GM12878 (cell line): ENCODE measurements at regions not wholly inside any gene's neighbourhood (a gene's known extent, or its start where the extent isn't known, plus 50 kb on each side); places are given as distances from the start of the nearest gene placed in this dataset.

Experiments used
- ATAC-seq: fragments of 200-7000 bp; cut with Tn5 transposase; 3 replicates; pipeline ENCODE4 v1.9.1; 2020; ENCODE audit warnings: mild to moderate bottlenecking, moderate library complexity
- BruUV-seq: library from RNA; stranded (reverse); fragments of 400-500 nt; replicated peaks from 2 replicates; lab custom pipeline; 2021; lab: Mats Ljungman, UMichigan
- CTCF ChIA-PET: fragments of 300-600 bp; sonication (Branson Sonifier 250); formaldehyde crosslinking; extraction: SDS; loops from one replicate; lab custom pipeline; 2021; ENCODE audit warnings: inconsistent platforms; lab: Yijun Ruan, JAX
- POLR2A ChIA-PET: fragments of 350-600 bp; formaldehyde crosslinking; extraction: SDS; loops from one replicate; lab custom pipeline; 2021; ENCODE audit warnings: inconsistent platforms; lab: Charles Lee
- RAD21 ChIA-PET: fragments of 300-600 bp; sonication (Branson Sonifier 250); formaldehyde crosslinking; loops from one replicate; lab custom pipeline; 2023; ENCODE audit warnings: antibody characterized with exemption; ENCODE audit not compliant: unreplicated experiment; lab: Charles Lee
- SMC1A ChIA-PET: fragments of 300-600 bp; sonication (Branson Sonifier 250); formaldehyde crosslinking; loops from one replicate; lab custom pipeline; 2023; ENCODE audit not compliant: unreplicated experiment, uncharacterized antibody; lab: Charles Lee
- DNase-seq: peaks from one replicate; pipeline ENCODE4 v3.0.0-alpha.2; 2011; ENCODE audit warnings: low read depth, low spot score
- FAIRE-seq: peaks from 3 replicates; lab custom pipeline; 2011; peaks lifted over from hg19 to GRCh38; lab: Jason Lieb, UNC
- H2AFZ ChIP-seq: 2 replicates; pipeline ENCODE4 v1.6.0; 2011; ENCODE audit warnings: low read depth, low read length, control low read depth; ENCODE audit not compliant: control insufficient read depth
- H3K27ac ChIP-seq: 2 replicates; pipeline ENCODE4 v1.5.1; 2011; ENCODE audit warnings: control low read depth; ENCODE audit not compliant: control insufficient read depth, insufficient read depth
- H3K27me3 ChIP-seq, 2 experiments: replicated peaks in 1 of 2; 2 replicates each; pipeline versions ENCODE4 v1.6.0 to v1.6.1; 2011; ENCODE audit warnings: low read length in 1 of 2; ENCODE audit not compliant: control insufficient read depth in 2 of 2, insufficient read depth in 2 of 2
- H3K36me3 ChIP-seq, 2 experiments: 2 replicates each; pipeline ENCODE4 v1.5.1; 2011; ENCODE audit warnings: low read length in 1 of 2; ENCODE audit not compliant: control insufficient read depth in 2 of 2, insufficient read depth in 2 of 2
- H3K4me1 ChIP-seq: 2 replicates; pipeline ENCODE4 v1.6.1; 2011; ENCODE audit warnings: mild to moderate bottlenecking, low read length, moderate library complexity, mixed read lengths; ENCODE audit not compliant: control insufficient read depth, insufficient read depth
- H3K4me2 ChIP-seq: 2 replicates; pipeline ENCODE4 v1.6.0; 2011; ENCODE audit warnings: control low read depth; ENCODE audit not compliant: control insufficient read depth, insufficient read depth
- H3K4me3 ChIP-seq: fragments of 200-600 bp; sonication (generic); 2 replicates; pipeline ENCODE4 v1.5.1; 2016
- H3K79me2 ChIP-seq: 2 replicates; pipeline ENCODE4 v1.6.0; 2011; ENCODE audit warnings: low read length; ENCODE audit not compliant: control insufficient read depth, insufficient read depth
- H3K9ac ChIP-seq: 2 replicates; pipeline ENCODE4 v1.8.0; 2011; ENCODE audit warnings: low read length, control low read depth, mixed read lengths; ENCODE audit not compliant: control insufficient read depth, insufficient read depth
- H3K9me3 ChIP-seq: replicated peaks from 3 replicates; pipeline ENCODE4 v1.5.1; 2011; ENCODE audit warnings: mild to moderate bottlenecking, low read length; ENCODE audit not compliant: control insufficient read depth, insufficient read depth
- H4K20me1 ChIP-seq: 2 replicates; pipeline ENCODE4 v1.6.0; 2011; ENCODE audit not compliant: control insufficient read depth, insufficient read depth
- CREB1 ChIP-seq: IDR thresholded peaks from 2 replicates; pipeline ENCODE4 v1.6.1; 2012; ENCODE audit warnings: low read depth, mild to moderate bottlenecking, inconsistent platforms
- DPF2 ChIP-seq: fragments of 450-650 bp; IDR thresholded peaks from 2 replicates; pipeline ENCODE4 v1.6.1; 2017; ENCODE audit warnings: mild to moderate bottlenecking
- EGR1 ChIP-seq, 2 experiments: IDR thresholded peaks; 1 replicate in 1 of 2; 2 replicates in 1 of 2; pipeline ENCODE4 v1.6.1; 2011 to 2012; ENCODE audit warnings: low read depth in 2 of 2, low read length in 2 of 2, borderline replicate concordance in 1 of 2, mild to moderate bottlenecking in 1 of 2, moderate library complexity in 1 of 2
- KDM1A ChIP-seq: fragments of 200-600 bp; sonication (generic); IDR thresholded peaks from 2 replicates; pipeline ENCODE4 v1.6.1; 2016; ENCODE audit warnings: borderline replicate concordance
- SIX5 ChIP-seq: IDR thresholded peaks from 2 replicates; pipeline ENCODE4 v1.6.1; 2011; ENCODE audit warnings: mild to moderate bottlenecking, low read depth, low read length, moderate library complexity; ENCODE audit not compliant: severe bottlenecking
- ZSCAN29 ChIP-seq: fragments of 450-650 bp; IDR thresholded peaks from 2 replicates; pipeline ENCODE4 v1.6.1; 2017; ENCODE audit warnings: mild to moderate bottlenecking, moderate library complexity
- ZZZ3 ChIP-seq: IDR thresholded peaks from 2 replicates; pipeline ENCODE4 v1.6.1; 2011; ENCODE audit warnings: low read depth; ENCODE audit not compliant: control insufficient read depth, insufficient read length
- WGBS: methylation state at CpG from one replicate; pipeline ENCODE4 v1.1.6; 2016; ENCODE audit warnings: low lambda C conversion rate; ENCODE audit not compliant: insufficient replicate concordance, insufficient coverage; ENCODE audit errors: missing lambda C conversion rate; 5-methylcytosine and 5-hydroxymethylcytosine counted together
- in situ Hi-C: fragments of 300-500 bp; cut with MboI; formaldehyde crosslinking; loops from 9 replicates; pipeline ENCODE4 v1.14.3; 2018; ENCODE audit warnings: mixed read lengths
- intact Hi-C: fragments of 100-400 bp; cut with micrococcal nuclease; formaldehyde crosslinking; loops from one replicate; pipeline ENCODE4 v1.14.2; 2022; ENCODE audit not compliant: unreplicated experiment
- TF ChIP-seq, protein P1 (sequence below): fragments of 450-650 bp; IDR thresholded peaks from 2 replicates; pipeline ENCODE4 v1.6.1; 2017; ENCODE audit warnings: borderline replicate concordance
- TF ChIP-seq, protein P2 (sequence below): IDR thresholded peaks from 2 replicates; pipeline ENCODE4 v1.6.1; 2012; ENCODE audit warnings: low read depth, low read length, improper control_type of control experiment

DNA sequence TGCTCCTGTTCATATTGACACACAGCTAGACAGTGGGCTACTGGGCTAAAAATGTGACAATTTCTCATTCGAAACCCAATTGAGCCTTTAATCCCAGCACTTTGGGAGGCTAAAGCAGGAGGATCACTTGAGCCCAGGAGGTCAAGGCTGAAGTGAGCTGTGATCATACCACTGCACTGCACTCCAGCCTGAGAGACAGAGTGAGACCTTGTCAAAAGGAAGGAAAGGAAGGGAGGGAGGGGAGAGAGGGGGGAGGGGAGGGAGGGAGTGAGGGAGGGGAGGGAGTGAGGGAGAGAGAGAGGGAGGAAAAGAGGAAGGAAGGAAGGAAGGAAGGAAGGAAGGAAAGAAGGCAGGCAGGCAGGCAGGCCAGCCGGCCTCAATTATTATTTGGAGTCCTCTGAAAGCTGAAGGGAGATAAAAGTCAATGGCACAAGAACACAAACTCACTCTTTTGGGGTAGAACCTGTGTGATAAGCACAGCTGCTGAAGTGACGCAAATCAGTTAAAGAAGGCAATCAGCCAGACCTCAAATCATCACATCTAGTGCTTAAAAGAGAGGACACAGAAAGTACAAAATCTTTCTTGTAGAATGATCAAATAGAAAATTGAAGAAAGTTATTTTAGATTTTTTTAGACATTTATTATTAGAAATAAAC, 98.1 kb downstream of the CCDC71L start:
- H3K79me2 ChIP-seq, result no peaks in the 10 kb centered on the region
- no peak overlapping the region for H2AFZ ChIP-seq
- in situ Hi-C loops (no loop called here), intact Hi-C loops (no loop called here)
- no peaks in the 10 kb centered on the region; the same call in 2 of the 3 replicates for H3K9me3 ChIP-seq
- ChIA-PET POLR2A (no interaction called here), CTCF (no interaction called here), SMC1A (interaction anchor here (1.0 kb wide), 1 partner anchor 9 kb away, joined by 3 read pairs; no protein-coding TSS in a partner anchor), RAD21 (interaction anchor here (1.0 kb wide), 1 partner anchor 20 kb away, joined by 3 read pairs; no protein-coding TSS in a partner anchor)
- WGBS, result 87% methylated on average over 3 of the region's 3 CpGs
- no peak overlapping the region for H3K4me2 ChIP-seq
- H3K9ac ChIP-seq, result no peak overlapping the region
- H3K4me1 ChIP-seq, result peaks cover 7% of the 10 kb centered on the region; the same call in 1 of the 2 replicates
- no peaks in the 10 kb centered on the region for H3K36me3 ChIP-seq
- no peaks in the 10 kb centered on the region for H3K27me3 ChIP-seq
- no peak overlapping the region for H3K27ac ChIP-seq
- no peaks in the 10 kb centered on the region for H4K20me1 ChIP-seq
- TF ChIP-seq ZZZ3 (no peak), KDM1A (no peak), SIX5 (no peak), CREB1 (no peak), DPF2 (no peak), EGR1 (IDR thresholded peaks at IDR 0.05; ENCODE audit: borderline replicate concordance in 1 of 2, low read depth in 2 of 2, low read length in 2 of 2) (no peak), ZSCAN29 (no peak)
- TF ChIP-seq, protein P1, sequence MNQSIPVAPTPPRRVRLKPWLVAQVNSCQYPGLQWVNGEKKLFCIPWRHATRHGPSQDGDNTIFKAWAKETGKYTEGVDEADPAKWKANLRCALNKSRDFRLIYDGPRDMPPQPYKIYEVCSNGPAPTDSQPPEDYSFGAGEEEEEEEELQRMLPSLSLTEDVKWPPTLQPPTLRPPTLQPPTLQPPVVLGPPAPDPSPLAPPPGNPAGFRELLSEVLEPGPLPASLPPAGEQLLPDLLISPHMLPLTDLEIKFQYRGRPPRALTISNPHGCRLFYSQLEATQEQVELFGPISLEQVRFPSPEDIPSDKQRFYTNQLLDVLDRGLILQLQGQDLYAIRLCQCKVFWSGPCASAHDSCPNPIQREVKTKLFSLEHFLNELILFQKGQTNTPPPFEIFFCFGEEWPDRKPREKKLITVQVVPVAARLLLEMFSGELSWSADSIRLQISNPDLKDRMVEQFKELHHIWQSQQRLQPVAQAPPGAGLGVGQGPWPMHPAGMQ, result no peak
- TF ChIP-seq, protein P2, sequence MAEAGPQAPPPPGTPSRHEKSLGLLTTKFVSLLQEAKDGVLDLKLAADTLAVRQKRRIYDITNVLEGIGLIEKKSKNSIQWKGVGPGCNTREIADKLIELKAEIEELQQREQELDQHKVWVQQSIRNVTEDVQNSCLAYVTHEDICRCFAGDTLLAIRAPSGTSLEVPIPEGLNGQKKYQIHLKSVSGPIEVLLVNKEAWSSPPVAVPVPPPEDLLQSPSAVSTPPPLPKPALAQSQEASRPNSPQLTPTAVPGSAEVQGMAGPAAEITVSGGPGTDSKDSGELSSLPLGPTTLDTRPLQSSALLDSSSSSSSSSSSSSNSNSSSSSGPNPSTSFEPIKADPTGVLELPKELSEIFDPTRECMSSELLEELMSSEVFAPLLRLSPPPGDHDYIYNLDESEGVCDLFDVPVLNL, result no peak
- DNase-seq (no peak), FAIRE-seq (no peak), ATAC-seq (no peak)
- BruUV-seq, result no TSS peak
- H3K4me3 ChIP-seq, result no peak overlapping the region
